ENCODE measurements at regions not wholly inside any gene's neighbourhood (a gene's known extent, or its start where the extent isn't known, plus 50 kb on each side); places are given as distances from the start of the nearest gene placed in this dataset.

DNA sequence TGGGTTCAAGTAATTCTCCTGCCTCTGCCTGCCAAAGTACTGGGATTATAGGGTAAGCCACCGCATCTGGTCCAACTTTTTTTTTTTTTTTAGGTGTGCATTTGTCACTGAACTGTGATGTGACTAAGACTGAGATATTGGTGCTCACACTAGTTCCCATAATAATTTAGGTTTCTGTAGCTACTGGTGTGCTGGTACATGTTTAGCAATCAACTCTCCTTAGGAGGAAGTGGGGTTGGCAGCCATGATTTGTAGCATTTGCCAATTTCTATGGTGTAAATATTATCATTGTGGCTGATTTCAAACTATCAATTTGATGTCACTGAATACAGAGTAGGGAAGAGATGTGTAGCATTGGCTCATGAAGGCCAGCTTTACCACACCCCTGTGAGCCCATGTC is 372.7 kb downstream of the EDEM1 start:
- Histone ChIP-seq H3K36me3 (ENCODE audit: control insufficient read depth, insufficient read depth, low read length) (no peaks in the 10 kb centered on the region), H3K4me3 (ENCODE audit: low read length) (no peak overlapping the region)
- DNase-seq = no peak

DNA sequence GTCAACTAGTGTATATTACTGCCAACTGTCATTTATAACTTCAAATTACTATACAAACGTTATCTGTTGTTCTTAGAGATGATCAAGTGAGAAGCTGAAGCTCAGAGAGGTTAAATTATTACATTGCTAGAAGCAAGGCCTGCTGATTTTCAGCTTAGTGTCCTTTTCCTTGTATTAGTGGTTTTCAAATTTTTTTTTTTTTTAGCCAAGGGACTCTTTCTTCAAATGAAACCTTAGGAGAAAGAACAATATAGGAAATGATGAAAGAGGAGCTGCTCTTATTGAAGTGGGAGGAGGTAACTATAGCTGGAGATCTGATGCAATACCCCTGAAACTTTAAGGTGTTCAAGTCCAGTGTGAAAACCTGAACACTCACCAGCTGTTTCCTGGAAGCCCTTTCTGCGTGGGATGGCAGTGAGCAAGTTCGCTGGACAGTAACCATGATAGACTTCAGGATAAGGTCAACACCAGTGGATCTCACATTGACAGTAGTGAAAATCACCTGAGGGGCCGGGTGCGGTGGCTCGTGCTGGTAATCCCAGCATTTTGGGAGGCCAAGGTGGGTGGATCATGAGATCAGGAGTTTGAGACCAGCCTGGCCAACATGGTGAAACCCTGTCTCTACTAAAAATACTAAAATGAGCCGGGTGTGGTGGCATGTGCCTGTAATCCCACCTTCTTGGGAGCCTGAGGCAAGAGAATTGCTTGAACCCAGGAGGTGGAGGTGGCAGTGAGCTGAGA is 376.2 kb downstream of the EDEM1 start:
- 96% methylated on average over 5 of the region's 7 CpGs for WGBS (ENCODE audit: insufficient coverage)
- Histone ChIP-seq H3K27me3 (ENCODE audit: control insufficient read depth, insufficient read depth, low read length) (no peaks in the 10 kb centered on the region), H3K4me1 (ENCODE audit: control insufficient read depth, insufficient read depth, low read length) (no peaks in the 10 kb centered on the region), H3K27ac (ENCODE audit: low read length) (no peak overlapping the region), H3K9me3 (replicated peaks; ENCODE audit: control insufficient read depth, low read depth, low read length) (peaks cover 8% of the 10 kb centered on the region), H3K4me3 (ENCODE audit: low read length) (no peak overlapping the region), H3K36me3 (ENCODE audit: control insufficient read depth, insufficient read depth, low read length) (no peaks in the 10 kb centered on the region)
- no peak for DNase-seq

More for the DNA sequence above, 372.7 kb downstream of the EDEM1 start:
- H3K27me3 ChIP-seq (ENCODE audit: control insufficient read depth, insufficient read depth, low read length) = no peaks in the 10 kb centered on the region
- H3K4me1 ChIP-seq (ENCODE audit: control insufficient read depth, insufficient read depth, low read length) = no peaks in the 10 kb centered on the region
- no CpG with 5 or more reads among the region's 1 CpG for WGBS (ENCODE audit: insufficient coverage)
- H3K9me3 ChIP-seq (replicated peaks; ENCODE audit: control insufficient read depth, low read depth, low read length) = no peaks in the 10 kb centered on the region
- no peak overlapping the region for H3K27ac ChIP-seq (ENCODE audit: low read length)

- Histone ChIP-seq H3K27me3 (ENCODE audit: control insufficient read depth, insufficient read depth, low read length) (no peaks in the 10 kb centered on the region), H3K4me3 (ENCODE audit: low read length) (no peak overlapping the region), H3K27ac (ENCODE audit: low read length) (no peak overlapping the region), H3K4me1 (ENCODE audit: control insufficient read depth, insufficient read depth, low read length) (no peaks in the 10 kb centered on the region), H3K36me3 (ENCODE audit: control insufficient read depth, insufficient read depth, low read length) (no peaks in the 10 kb centered on the region), H3K9me3 (replicated peaks; ENCODE audit: control insufficient read depth, low read depth, low read length) (peaks cover 8% of the 10 kb centered on the region)
- 100% methylated on average over 1 of the region's 2 CpGs for WGBS (ENCODE audit: insufficient coverage)
- no peak for DNase-seq
These were observed 376.8 kb downstream of the EDEM1 start for GRCh38 chr3:5564278-5564666.

DNA sequence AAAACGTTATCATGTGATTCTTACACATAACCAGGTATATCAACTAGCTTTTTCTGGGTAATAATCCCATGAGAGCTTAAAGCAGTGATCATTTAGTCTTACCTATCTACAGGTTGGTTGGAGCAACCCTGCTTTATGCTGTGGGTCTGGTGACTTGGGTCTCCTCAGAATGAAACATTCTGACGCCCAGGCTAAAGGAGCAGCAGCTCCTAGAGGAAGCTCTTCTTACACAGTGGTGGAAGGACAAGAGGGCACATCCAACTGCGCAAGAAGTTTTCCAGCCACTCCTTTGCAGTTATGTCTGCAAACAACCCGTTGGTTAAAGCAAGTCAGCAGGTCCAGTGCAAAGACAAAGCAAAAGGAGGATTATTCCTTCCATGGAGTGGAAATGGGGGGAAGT is 377.5 kb downstream of the EDEM1 start:
- no peaks in the 10 kb centered on the region for H3K27me3 ChIP-seq (ENCODE audit: control insufficient read depth, insufficient read depth, low read length)
- no peak for DNase-seq
- peaks cover 8% of the 10 kb centered on the region for H3K9me3 ChIP-seq (replicated peaks; ENCODE audit: control insufficient read depth, low read depth, low read length)
- 35% methylated on average over 2 of the region's 4 CpGs for WGBS (ENCODE audit: insufficient coverage)
- no peak overlapping the region for H3K27ac ChIP-seq (ENCODE audit: low read length)
- H3K36me3 ChIP-seq (ENCODE audit: control insufficient read depth, insufficient read depth, low read length) = no peaks in the 10 kb centered on the region
- no peak overlapping the region for H3K4me3 ChIP-seq (ENCODE audit: low read length)
- no peaks in the 10 kb centered on the region for H3K4me1 ChIP-seq (ENCODE audit: control insufficient read depth, insufficient read depth, low read length)

DNA sequence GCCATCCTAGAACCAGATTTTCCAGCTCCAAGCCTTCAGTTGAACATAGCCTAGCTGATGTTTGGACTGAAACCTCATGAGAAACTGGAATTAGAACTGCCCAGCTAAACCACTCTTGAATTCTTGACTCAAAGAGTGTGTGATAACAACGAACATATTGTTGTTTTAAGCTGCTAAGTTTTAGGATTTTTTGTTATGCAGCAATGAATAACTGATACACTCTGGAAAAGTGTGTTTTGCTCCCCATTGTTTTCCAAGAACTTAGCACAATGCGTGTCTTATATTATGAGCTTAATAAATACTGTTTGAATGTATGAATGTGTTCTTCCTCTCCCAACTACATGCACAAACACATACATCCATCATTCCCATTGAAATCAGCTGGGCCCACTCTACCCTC is 379.6 kb downstream of the EDEM1 start:
- Histone ChIP-seq H3K36me3 (ENCODE audit: control insufficient read depth, insufficient read depth, low read length) (no peaks in the 10 kb centered on the region), H3K27ac (ENCODE audit: low read length) (no peak overlapping the region), H3K27me3 (ENCODE audit: control insufficient read depth, insufficient read depth, low read length) (no peaks in the 10 kb centered on the region), H3K9me3 (replicated peaks; ENCODE audit: control insufficient read depth, low read depth, low read length) (peaks cover 8% of the 10 kb centered on the region), H3K4me1 (ENCODE audit: control insufficient read depth, insufficient read depth, low read length) (no peaks in the 10 kb centered on the region), H3K4me3 (ENCODE audit: low read length) (no peak overlapping the region)
- WGBS (ENCODE audit: insufficient coverage) = no CpG with 5 or more reads among the region's 2 CpGs
- DNase-seq = no peak

GRCh38 chr3:5568451-5568850 is 380.9 kb downstream of the EDEM1 start:
- H3K4me3 ChIP-seq (ENCODE audit: low read length) = no peak overlapping the region
- H3K27me3 ChIP-seq (ENCODE audit: control insufficient read depth, insufficient read depth, low read length) = no peaks in the 10 kb centered on the region
- no peaks in the 10 kb centered on the region for H3K4me1 ChIP-seq (ENCODE audit: control insufficient read depth, insufficient read depth, low read length)
- DNase-seq = no peak
- H3K36me3 ChIP-seq (ENCODE audit: control insufficient read depth, insufficient read depth, low read length) = no peaks in the 10 kb centered on the region
- H3K27ac ChIP-seq (ENCODE audit: low read length) = no peak overlapping the region
- peaks cover 8% of the 10 kb centered on the region for H3K9me3 ChIP-seq (replicated peaks; ENCODE audit: control insufficient read depth, low read depth, low read length)
- 40% methylated on average over 2 of the region's 5 CpGs for WGBS (ENCODE audit: insufficient coverage)

GRCh38 chr3:5569152-5569551 is 381.6 kb downstream of the EDEM1 start:
- H3K27me3 ChIP-seq (ENCODE audit: control insufficient read depth, insufficient read depth, low read length) = no peaks in the 10 kb centered on the region
- no peak for DNase-seq
- no CpG with 5 or more reads among the region's 4 CpGs for WGBS (ENCODE audit: insufficient coverage)
- H3K9me3 ChIP-seq (replicated peaks; ENCODE audit: control insufficient read depth, low read depth, low read length) = peaks cover 8% of the 10 kb centered on the region
- H3K36me3 ChIP-seq (ENCODE audit: control insufficient read depth, insufficient read depth, low read length) = no peaks in the 10 kb centered on the region
- no peaks in the 10 kb centered on the region for H3K4me1 ChIP-seq (ENCODE audit: control insufficient read depth, insufficient read depth, low read length)
- H3K4me3 ChIP-seq (ENCODE audit: low read length) = no peak overlapping the region
- H3K27ac ChIP-seq (ENCODE audit: low read length) = no peak overlapping the region

GRCh38 chr3:5572168-5572567 is 384.7 kb downstream of the EDEM1 start:
- no peaks in the 10 kb centered on the region for H3K36me3 ChIP-seq (ENCODE audit: control insufficient read depth, insufficient read depth, low read length)
- no peaks in the 10 kb centered on the region for H3K4me1 ChIP-seq (ENCODE audit: control insufficient read depth, insufficient read depth, low read length)
- H3K9me3 ChIP-seq (replicated peaks; ENCODE audit: control insufficient read depth, low read depth, low read length) = peaks cover 3% of the 10 kb centered on the region
- H3K4me3 ChIP-seq (ENCODE audit: low read length) = no peak overlapping the region
- no peak overlapping the region for H3K27ac ChIP-seq (ENCODE audit: low read length)
- no peak for DNase-seq
- H3K27me3 ChIP-seq (ENCODE audit: control insufficient read depth, insufficient read depth, low read length) = no peaks in the 10 kb centered on the region
- WGBS (ENCODE audit: insufficient coverage) = 85% methylated on average over 5 of the region's 6 CpGs

DNA sequence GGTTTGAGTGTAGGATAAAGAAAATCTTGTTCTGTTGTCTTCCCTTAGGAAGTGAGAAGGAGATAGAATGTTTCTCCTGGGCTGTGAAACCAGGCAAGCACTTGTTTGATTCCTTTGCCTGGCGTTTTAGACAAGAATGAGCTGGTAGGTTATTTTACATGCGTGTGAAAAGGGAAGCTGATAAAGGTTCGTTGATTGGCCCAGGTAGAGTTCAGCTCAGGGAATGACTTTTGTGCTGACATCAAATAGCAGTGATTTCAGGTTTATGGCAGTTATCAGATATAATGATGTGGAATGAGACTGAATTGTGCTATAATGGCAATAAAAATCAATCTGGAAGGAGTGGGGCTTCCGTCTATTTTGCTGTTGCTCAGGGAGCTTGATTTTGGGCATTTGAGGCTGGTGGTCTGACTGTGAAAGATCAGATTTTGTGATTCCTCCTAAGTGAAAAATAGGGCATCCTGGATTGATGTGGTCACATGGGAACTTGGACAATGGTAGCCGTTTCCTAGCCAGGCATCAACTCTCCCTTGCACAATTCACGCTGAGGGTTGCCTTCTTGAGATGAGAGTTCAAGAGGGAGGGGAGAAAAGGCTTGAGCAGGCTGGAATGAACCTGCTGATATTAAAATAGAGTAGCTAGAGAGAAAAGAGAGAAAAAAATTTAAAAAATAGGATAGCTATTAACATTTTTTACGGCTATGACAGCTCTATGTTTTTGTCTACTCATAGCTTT is 388.9 kb downstream of the EDEM1 start:
- DNase-seq = no peak
- Histone ChIP-seq H3K4me3 (ENCODE audit: low read length) (no peak overlapping the region), H3K27ac (ENCODE audit: low read length) (no peak overlapping the region), H3K9me3 (replicated peaks; ENCODE audit: control insufficient read depth, low read depth, low read length) (no peaks in the 10 kb centered on the region), H3K36me3 (ENCODE audit: control insufficient read depth, insufficient read depth, low read length) (no peaks in the 10 kb centered on the region), H3K27me3 (ENCODE audit: control insufficient read depth, insufficient read depth, low read length) (no peaks in the 10 kb centered on the region), H3K4me1 (ENCODE audit: control insufficient read depth, insufficient read depth, low read length) (no peaks in the 10 kb centered on the region)
- WGBS (ENCODE audit: insufficient coverage) = 61% methylated on average over 4 of the region's 7 CpGs

GRCh38 chr3:5579139-5579602 is 391.7 kb downstream of the EDEM1 start:
- Histone ChIP-seq H3K27ac (ENCODE audit: low read length) (no peak overlapping the region), H3K9me3 (replicated peaks; ENCODE audit: control insufficient read depth, low read depth, low read length) (no peaks in the 10 kb centered on the region), H3K4me3 (ENCODE audit: low read length) (no peak overlapping the region), H3K4me1 (ENCODE audit: control insufficient read depth, insufficient read depth, low read length) (no peaks in the 10 kb centered on the region), H3K27me3 (ENCODE audit: control insufficient read depth, insufficient read depth, low read length) (no peaks in the 10 kb centered on the region), H3K36me3 (ENCODE audit: control insufficient read depth, insufficient read depth, low read length) (no peaks in the 10 kb centered on the region)
- WGBS (ENCODE audit: insufficient coverage) = 100% methylated on average over 1 of the region's 2 CpGs
- DNase-seq = no peak

All from muscle of leg (tissue), 3 donors.